Activated naive CD8-positive, alpha-beta T cell treated with anti-CD3 and anti-CD28 coated beads for 36 hours (primary cell): ENCODE measurements at regions not wholly inside any gene's neighbourhood (a gene's known extent, or its start where the extent isn't known, plus 50 kb on each side); places are given as distances from the start of the nearest gene placed in this dataset.

ENCODE experiments used
- DNase-seq: peaks from one replicate; pipeline ENCODE4 v3.0.0; 2021
- H3K27ac Mint-ChIP-seq: one replicate; pipeline ENCODE4 v1.8.0; 2022; ENCODE audit warnings: mild to moderate bottlenecking, moderate library complexity, mixed read lengths
- H3K27me3 Mint-ChIP-seq: one replicate; pipeline ENCODE4 v1.8.0; 2022; ENCODE audit warnings: mild to moderate bottlenecking, mixed read lengths
- H3K36me3 Mint-ChIP-seq: one replicate; pipeline ENCODE4 v1.8.0; 2021; ENCODE audit warnings: mild to moderate bottlenecking, mixed read lengths
- H3K4me1 Mint-ChIP-seq: one replicate; pipeline ENCODE4 v1.8.0; 2021; ENCODE audit warnings: mixed read lengths
- H3K4me3 Mint-ChIP-seq: one replicate; pipeline ENCODE4 v1.8.0; 2022; ENCODE audit warnings: mild to moderate bottlenecking, moderate library complexity, mixed read lengths
- H3K9me3 Mint-ChIP-seq: one replicate; pipeline ENCODE4 v1.8.0; 2022; ENCODE audit warnings: mixed read lengths

- no peaks in the 10 kb centered on the region for H3K4me1 Mint-ChIP-seq
- no peak overlapping the region for H3K4me3 Mint-ChIP-seq
- no peak for DNase-seq
Observed at GRCh38 chr13:50697746-50698539, 145.5 kb downstream of the DLEU7 start.

DNA sequence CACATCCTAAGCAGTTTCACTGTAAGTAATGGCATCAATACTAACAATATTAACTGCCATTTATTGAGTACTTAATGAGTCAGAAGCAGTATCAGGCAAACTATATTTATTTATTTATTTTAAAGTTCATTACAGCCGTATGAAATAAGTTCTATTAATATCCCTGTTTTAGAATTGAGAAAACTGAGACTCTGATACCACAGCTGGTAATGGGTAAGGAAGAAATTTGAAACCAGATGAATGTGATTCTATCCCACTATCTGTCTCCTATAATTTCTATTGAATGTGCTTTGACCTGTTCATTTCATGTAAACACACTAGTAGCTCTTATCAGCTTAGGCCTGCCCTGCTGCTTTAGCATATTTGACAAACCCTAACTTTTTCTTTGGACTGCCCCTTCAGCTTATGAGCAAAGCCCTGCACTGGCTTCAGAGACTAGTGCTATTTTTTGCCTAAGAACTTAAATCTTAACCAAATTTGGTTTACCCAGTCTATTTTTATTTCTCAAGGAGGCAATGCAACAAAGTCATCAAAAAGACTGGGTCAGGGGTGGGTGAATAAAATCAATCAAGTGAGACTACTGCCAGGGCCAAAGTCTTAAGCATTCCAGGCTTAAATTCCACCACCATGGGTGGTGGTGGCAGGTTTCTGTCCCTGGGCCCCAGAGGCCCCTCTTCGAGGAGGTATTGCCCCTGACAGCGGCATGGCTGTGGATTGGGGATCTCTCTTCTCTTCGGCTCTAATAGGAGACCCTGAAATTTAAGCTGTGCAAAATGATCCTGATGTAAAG is 143.4 kb downstream of the DLEU7 start:
- Mint-ChIP-seq H3K4me1 (no peaks in the 10 kb centered on the region), H3K27ac (no peak overlapping the region), H3K4me3 (no peak overlapping the region), H3K36me3 (no peaks in the 10 kb centered on the region), H3K9me3 (no peaks in the 10 kb centered on the region), H3K27me3 (no peaks in the 10 kb centered on the region)
- no peak for DNase-seq

More at GRCh38 chr13:50697746-50698539, 145.5 kb downstream of the DLEU7 start:
- Mint-ChIP-seq H3K27me3 (no peaks in the 10 kb centered on the region), H3K36me3 (no peaks in the 10 kb centered on the region), H3K9me3 (no peaks in the 10 kb centered on the region), H3K27ac (no peak overlapping the region)

DNA sequence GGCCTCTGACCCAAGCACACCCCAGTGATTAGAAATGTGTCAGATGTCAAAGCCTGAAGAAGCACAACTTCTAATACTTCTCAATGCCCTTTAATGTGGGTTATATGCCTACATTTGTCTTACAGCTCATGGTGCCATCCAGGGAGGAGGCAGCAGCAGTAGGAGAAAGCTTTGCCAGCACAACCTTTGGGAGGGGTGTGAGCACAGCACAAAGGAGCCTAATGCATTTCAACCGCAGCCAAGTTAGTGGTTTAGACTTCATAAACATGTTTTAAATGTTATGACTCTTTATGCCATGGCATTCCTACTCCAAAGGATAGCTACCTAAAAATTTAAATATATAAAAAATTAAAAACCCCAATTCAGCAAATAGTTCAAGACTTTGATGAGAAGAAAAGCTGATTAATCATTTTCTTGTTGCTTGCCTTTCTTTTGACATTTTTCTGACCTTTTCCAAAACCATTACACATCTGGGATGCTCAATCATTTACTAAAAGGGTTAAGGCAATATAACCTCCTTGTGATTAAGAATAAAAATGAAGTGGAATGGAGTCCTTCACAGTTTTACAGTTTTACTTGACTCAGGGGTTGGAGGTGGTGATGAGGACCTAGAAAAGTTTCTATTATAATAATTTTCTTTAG is 142.7 kb downstream of the DLEU7 start:
- Mint-ChIP-seq H3K36me3 (no peaks in the 10 kb centered on the region), H3K4me1 (no peaks in the 10 kb centered on the region), H3K27ac (no peak overlapping the region), H3K27me3 (no peaks in the 10 kb centered on the region), H3K9me3 (no peaks in the 10 kb centered on the region), H3K4me3 (no peak overlapping the region)
- DNase-seq: no peak

- Mint-ChIP-seq H3K4me1 (no peaks in the 10 kb centered on the region), H3K4me3 (no peak overlapping the region), H3K36me3 (no peaks in the 10 kb centered on the region), H3K9me3 (no peaks in the 10 kb centered on the region), H3K27me3 (no peaks in the 10 kb centered on the region), H3K27ac (no peak overlapping the region)
- no peak for DNase-seq
Observed at GRCh38 chr13:50701469-50701868, 142.0 kb downstream of the DLEU7 start.

GRCh38 chr13:50706505-50706904 is 137.0 kb downstream of the DLEU7 start:
- H3K9me3 Mint-ChIP-seq: no peaks in the 10 kb centered on the region
- no peaks in the 10 kb centered on the region for H3K36me3 Mint-ChIP-seq
- no peak overlapping the region for H3K4me3 Mint-ChIP-seq
- DNase-seq: no peak
- H3K4me1 Mint-ChIP-seq: no peaks in the 10 kb centered on the region
- H3K27ac Mint-ChIP-seq: no peak overlapping the region
- no peaks in the 10 kb centered on the region for H3K27me3 Mint-ChIP-seq

- H3K36me3 Mint-ChIP-seq: no peaks in the 10 kb centered on the region
- H3K27me3 Mint-ChIP-seq: peaks cover 4% of the 10 kb centered on the region
- DNase-seq: no peak
- H3K4me1 Mint-ChIP-seq: no peaks in the 10 kb centered on the region
- H3K27ac Mint-ChIP-seq: no peak overlapping the region
- H3K9me3 Mint-ChIP-seq: no peaks in the 10 kb centered on the region
- no peak overlapping the region for H3K4me3 Mint-ChIP-seq
Observed at GRCh38 chr13:50707628-50708027, 135.9 kb downstream of the DLEU7 start.

GRCh38 chr13:50708461-50708860 is 135.0 kb downstream of the DLEU7 start:
- Mint-ChIP-seq H3K4me3 (no peak overlapping the region), H3K27me3 (peaks cover 9% of the 10 kb centered on the region), H3K27ac (no peak overlapping the region), H3K9me3 (no peaks in the 10 kb centered on the region), H3K4me1 (peaks cover 4% of the 10 kb centered on the region), H3K36me3 (no peaks in the 10 kb centered on the region)
- DNase-seq: no peak

DNA sequence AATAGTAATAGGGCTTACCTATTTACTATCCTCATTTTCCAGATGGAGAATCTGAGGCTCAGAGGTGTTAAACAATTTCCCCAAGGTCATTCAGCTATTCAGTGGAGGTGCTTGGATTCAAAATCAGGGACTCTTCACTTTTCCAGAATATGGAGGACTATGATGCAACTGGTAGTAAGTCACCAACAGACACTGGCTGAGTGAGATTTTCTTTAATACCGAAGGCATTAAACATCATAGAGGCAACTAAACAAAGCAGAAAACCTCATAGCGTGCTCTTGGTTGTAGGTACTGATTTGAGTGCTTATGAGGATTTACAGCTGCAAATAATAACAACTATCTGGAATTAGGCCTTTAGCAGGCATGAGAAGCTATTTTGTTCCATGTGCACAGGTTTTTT is 134.4 kb downstream of the DLEU7 start:
- Mint-ChIP-seq H3K27me3 (peaks cover 9% of the 10 kb centered on the region), H3K4me3 (no peak overlapping the region), H3K27ac (no peak overlapping the region), H3K9me3 (no peaks in the 10 kb centered on the region), H3K4me1 (peaks cover 10% of the 10 kb centered on the region), H3K36me3 (no peaks in the 10 kb centered on the region)
- DNase-seq: no peak

DNA sequence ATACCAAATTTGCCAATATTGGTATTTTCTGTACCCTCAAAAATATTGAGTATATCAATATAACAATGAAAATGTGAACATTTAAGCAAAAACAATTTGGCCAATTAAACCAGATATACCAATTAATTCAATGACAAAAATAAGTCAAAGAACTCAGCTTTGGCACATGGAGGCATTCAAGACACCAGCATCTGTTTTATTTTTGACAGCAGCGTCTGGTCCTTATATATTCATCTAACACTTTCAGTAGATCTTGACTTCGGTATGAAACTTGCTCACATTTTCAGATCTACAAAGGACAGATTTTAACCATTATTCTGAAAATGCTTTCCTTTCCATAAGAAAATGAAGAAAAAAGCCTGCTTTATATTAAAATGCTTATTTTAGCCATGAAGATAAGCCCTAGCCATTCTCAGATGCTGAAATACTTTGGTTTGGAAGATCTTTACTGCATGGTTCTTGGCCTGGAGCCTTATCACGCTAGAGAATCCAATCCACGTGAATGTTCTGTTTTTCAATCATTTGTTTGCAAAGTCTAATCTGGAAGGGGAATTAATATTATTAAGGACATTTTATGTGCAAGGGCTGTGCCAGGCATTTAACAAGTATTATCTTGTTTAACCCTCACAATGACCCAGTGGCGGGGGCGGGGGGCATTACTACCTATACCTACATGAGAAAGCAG is 132.2 kb downstream of the DLEU7 start:
- Mint-ChIP-seq H3K27ac (no peak overlapping the region), H3K27me3 (peaks cover 9% of the 10 kb centered on the region), H3K9me3 (no peaks in the 10 kb centered on the region), H3K4me3 (no peak overlapping the region), H3K4me1 (peaks cover 18% of the 10 kb centered on the region), H3K36me3 (no peaks in the 10 kb centered on the region)
- DNase-seq: no peak

DNA sequence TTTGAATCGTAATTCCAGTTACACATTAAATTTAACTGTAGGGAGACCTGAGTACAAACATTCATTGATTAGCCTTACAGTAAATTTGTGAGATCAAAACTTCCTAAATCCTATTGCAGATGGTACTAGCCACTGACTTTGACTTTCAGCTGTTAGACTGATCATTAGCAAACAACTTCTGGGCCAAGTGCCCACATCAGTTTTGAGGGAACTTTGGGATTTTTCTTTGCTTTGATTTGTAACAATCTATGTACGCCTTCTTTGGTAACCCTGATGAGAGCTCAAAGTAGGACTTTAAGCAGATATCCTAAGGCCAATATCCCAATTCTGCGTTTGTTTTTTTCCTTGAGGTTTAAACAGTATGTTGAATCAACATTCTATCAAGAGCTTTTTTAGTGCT is 131.5 kb downstream of the DLEU7 start:
- Mint-ChIP-seq H3K4me3 (no peak overlapping the region), H3K9me3 (no peaks in the 10 kb centered on the region), H3K27me3 (peaks cover 9% of the 10 kb centered on the region), H3K27ac (no peak overlapping the region), H3K36me3 (no peaks in the 10 kb centered on the region), H3K4me1 (peaks cover 20% of the 10 kb centered on the region)
- DNase-seq: no peak

GRCh38 chr13:50712456-50712855 is 131.0 kb downstream of the DLEU7 start:
- H3K27me3 Mint-ChIP-seq: peaks cover 9% of the 10 kb centered on the region
- no peak overlapping the region for H3K27ac Mint-ChIP-seq
- DNase-seq: no peak
- H3K4me1 Mint-ChIP-seq: peaks cover 20% of the 10 kb centered on the region
- no peaks in the 10 kb centered on the region for H3K9me3 Mint-ChIP-seq
- H3K4me3 Mint-ChIP-seq: no peak overlapping the region
- no peaks in the 10 kb centered on the region for H3K36me3 Mint-ChIP-seq

DNA sequence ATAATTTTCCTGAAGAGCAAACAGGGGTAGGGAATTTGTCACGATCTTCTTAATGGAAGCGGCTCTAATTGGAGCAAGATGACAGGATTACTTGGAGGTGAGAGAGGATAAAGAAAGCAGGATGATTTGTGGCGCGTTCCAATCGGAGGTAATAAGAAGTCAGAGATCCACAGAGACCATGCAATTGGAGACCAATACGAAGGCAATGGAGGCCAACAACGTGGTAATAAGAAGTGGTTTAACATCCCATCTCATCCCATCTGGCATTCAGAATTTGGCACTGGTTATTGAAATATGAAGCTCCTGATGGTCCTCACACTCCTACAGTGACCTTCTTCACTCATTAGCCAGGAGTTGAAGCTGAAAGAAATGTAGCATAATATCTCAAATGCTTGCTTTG is 130.6 kb downstream of the DLEU7 start:
- Mint-ChIP-seq H3K4me1 (peaks cover 20% of the 10 kb centered on the region), H3K27ac (no peak overlapping the region), H3K9me3 (no peaks in the 10 kb centered on the region), H3K36me3 (no peaks in the 10 kb centered on the region), H3K27me3 (peaks cover 9% of the 10 kb centered on the region), H3K4me3 (no peak overlapping the region)
- no peak for DNase-seq

DNA sequence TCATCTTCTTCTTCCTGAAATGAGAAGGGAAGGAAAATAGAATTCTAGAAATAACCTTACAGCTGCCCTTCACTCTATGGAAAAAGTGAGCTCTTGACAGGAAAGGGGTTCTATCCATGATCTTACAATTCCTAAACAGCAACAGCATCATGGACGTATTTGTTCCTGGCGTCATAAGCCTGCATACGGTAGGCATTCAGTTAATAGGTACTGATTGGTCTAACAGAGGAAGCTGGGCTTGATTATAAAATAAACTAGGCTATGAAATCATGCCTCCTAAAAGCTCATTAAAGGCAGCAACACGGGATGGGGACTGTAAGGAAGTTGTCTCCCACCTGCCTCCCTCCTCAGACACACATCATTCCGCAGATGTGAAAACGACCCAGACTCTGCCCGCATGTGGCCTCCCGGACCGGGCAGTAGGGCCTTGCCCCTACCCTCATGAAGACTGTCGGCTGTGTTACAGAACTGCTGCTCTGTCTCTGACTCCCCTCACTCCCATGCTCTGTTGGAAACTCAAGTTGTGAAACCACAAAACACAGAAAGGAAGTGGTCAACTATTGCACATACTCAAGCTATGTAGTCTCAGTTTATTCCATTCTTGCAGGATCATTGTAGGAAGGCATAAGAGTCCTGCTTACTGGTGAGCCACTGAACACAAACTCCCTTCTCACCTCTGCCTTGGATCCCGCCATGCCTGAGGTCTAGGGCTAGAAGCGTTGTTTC is 129.8 kb downstream of the DLEU7 start:
- no peaks in the 10 kb centered on the region for H3K9me3 Mint-ChIP-seq
- H3K27me3 Mint-ChIP-seq: peaks cover 9% of the 10 kb centered on the region
- no peaks in the 10 kb centered on the region for H3K36me3 Mint-ChIP-seq
- H3K27ac Mint-ChIP-seq: peak overlapping the region; percentile 6
- peak overlapping the region; percentile 49 for H3K4me3 Mint-ChIP-seq
- H3K4me1 Mint-ChIP-seq: peaks cover 20% of the 10 kb centered on the region
- DNase-seq: peak; percentile 12

DNA sequence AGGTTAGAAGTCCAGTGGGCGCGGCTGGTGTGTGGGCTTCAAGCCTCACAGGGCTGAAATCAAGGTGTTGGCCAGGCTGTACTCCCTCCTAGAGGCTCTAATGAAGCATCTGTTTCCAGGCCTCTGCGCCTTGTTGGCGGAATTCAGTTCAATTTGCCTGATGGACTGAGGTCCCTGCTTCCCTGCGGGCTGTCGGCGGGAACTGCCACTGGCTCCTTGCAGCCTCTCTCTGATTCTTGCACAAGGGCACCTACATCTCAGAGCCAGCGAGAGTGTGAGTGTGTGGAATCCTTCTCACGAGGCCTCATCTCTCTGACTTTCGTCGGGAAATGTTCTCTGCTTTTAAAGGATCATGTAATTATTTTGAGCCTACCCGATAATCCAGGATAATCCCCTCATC is 128.6 kb downstream of the DLEU7 start:
- no peak for DNase-seq
- H3K4me1 Mint-ChIP-seq: peaks cover 20% of the 10 kb centered on the region
- peaks cover 9% of the 10 kb centered on the region for H3K27me3 Mint-ChIP-seq
- H3K27ac Mint-ChIP-seq: no peak overlapping the region
- H3K4me3 Mint-ChIP-seq: no peak overlapping the region
- no peaks in the 10 kb centered on the region for H3K36me3 Mint-ChIP-seq
- H3K9me3 Mint-ChIP-seq: no peaks in the 10 kb centered on the region
